ENCODE measurements at regions not wholly inside any gene's neighbourhood (a gene's known extent, or its start where the extent isn't known, plus 50 kb on each side); places are given as distances from the start of the nearest gene placed in this dataset.

GRCh38 chr4:31955346-31955745 is 1235.2 kb downstream of the PCDH7 start:
- TF ChIP-seq CTCF (IDR thresholded peaks at IDR 0.05) = no peak
- TF ChIP-seq POLR2A (IDR thresholded peaks at IDR 0.05) = no peak

All from right lobe of liver (tissue), 4 donors.